ENCODE measurements at regions not wholly inside any gene's neighbourhood (a gene's known extent, or its start where the extent isn't known, plus 50 kb on each side); places are given as distances from the start of the nearest gene placed in this dataset.
A peak's percentile ranks its signal among the peaks of the same experiment; 100 is the strongest.

- DNase-seq: no peak
Observed at GRCh38 chr1:21346365-21347071, 56.3 kb upstream of the ECE1 start.

- no peak for DNase-seq
Observed at GRCh38 chr1:21344750-21345443, 54.6 kb upstream of the ECE1 start.

GRCh38 chr1:21344098-21344749, 54.0 kb upstream of the ECE1 start:
- no peak for DNase-seq

GRCh38 chr1:21342961-21343838, 52.9 kb upstream of the ECE1 start:
- no peak for DNase-seq

- no peak for DNase-seq
Observed at GRCh38 chr1:21341517-21342078, 51.3 kb upstream of the ECE1 start.

- no peak for DNase-seq
Observed at GRCh38 chr1:21341022-21341421, 50.8 kb upstream of the ECE1 start.

- DNase-seq: peak; percentile 60
Observed at GRCh38 chr1:21340230-21340945, 50.1 kb upstream of the ECE1 start.

All from DMS79 (cell line).